ENCODE measurements at regions not wholly inside any gene's neighbourhood (a gene's known extent, or its start where the extent isn't known, plus 50 kb on each side); places are given as distances from the start of the nearest gene placed in this dataset. TPM values are rescaled to one million over a fixed set of nuclear protein-coding genes. Genes with fewer than 3 reads are reported as not detected.

DNA sequence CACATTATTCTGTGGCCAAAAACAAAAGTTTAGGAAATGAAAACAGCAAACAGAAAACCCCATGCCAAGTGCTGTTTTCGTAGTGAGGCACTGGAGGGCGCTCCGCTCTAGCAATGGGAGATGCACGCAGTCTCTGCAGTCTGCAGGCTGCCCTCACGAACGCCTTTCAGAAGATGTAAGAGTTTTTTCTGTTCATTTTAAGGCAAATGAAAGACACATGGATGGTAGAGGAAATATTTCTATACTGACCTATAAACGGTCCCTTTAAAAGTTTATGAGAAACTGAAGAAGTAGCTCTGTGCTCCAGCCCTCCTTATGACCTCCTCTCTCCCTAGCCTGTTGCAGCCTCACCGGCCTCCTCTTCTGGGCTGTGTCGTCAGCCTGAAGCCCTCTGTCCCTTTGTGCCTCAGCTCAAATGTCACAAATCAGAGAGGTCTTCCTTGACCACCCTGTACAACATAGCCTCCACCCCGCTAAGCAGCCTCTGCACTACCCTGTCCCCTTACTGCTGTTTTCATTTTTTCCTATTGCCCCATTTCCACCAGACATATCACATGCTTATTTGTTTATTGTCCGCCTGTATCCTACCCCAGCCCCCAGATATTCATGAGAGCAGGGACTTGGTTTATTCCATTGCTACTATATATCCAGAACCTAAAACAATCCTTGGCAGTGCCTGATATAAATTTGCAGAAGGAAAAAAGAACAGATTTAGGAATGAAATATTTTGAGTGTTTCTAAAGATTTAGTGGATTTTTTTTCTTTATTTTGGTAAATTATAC lies 116.4 kb downstream of the TM9SF2 start:
- no peak for DNase-seq (ENCODE audit: low spot score)
- H3K27me3 Mint-ChIP-seq (ENCODE audit: low read depth), result no peaks in the 10 kb centered on the region
- no peak overlapping the region for H3K27ac Mint-ChIP-seq (ENCODE audit: unreplicated experiment)
- H3K4me3 Mint-ChIP-seq (ENCODE audit: unreplicated experiment), result no peak overlapping the region
- TF ChIP-seq, protein P1, sequence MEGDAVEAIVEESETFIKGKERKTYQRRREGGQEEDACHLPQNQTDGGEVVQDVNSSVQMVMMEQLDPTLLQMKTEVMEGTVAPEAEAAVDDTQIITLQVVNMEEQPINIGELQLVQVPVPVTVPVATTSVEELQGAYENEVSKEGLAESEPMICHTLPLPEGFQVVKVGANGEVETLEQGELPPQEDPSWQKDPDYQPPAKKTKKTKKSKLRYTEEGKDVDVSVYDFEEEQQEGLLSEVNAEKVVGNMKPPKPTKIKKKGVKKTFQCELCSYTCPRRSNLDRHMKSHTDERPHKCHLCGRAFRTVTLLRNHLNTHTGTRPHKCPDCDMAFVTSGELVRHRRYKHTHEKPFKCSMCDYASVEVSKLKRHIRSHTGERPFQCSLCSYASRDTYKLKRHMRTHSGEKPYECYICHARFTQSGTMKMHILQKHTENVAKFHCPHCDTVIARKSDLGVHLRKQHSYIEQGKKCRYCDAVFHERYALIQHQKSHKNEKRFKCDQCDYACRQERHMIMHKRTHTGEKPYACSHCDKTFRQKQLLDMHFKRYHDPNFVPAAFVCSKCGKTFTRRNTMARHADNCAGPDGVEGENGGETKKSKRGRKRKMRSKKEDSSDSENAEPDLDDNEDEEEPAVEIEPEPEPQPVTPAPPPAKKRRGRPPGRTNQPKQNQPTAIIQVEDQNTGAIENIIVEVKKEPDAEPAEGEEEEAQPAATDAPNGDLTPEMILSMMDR (IDR thresholded peaks at IDR 0.05), result peak; percentile 92
- H3K4me1 Mint-ChIP-seq (ENCODE audit: low read depth), result peaks cover 15% of the 10 kb centered on the region
- no peaks in the 10 kb centered on the region for H3K9me3 Mint-ChIP-seq (ENCODE audit: low read depth)
- no peaks in the 10 kb centered on the region for H3K36me3 Mint-ChIP-seq (ENCODE audit: low read depth)

- no peak overlapping the region for H3K4me3 Mint-ChIP-seq (ENCODE audit: unreplicated experiment)
- no peaks in the 10 kb centered on the region for H3K27me3 Mint-ChIP-seq (ENCODE audit: low read depth)
- H3K9me3 Mint-ChIP-seq (ENCODE audit: low read depth), result no peaks in the 10 kb centered on the region
- no peak overlapping the region for H3K27ac Mint-ChIP-seq (ENCODE audit: unreplicated experiment)
- no peaks in the 10 kb centered on the region for H3K36me3 Mint-ChIP-seq (ENCODE audit: low read depth)
- H3K4me1 Mint-ChIP-seq (ENCODE audit: low read depth), result peaks cover 22% of the 10 kb centered on the region
- DNase-seq (ENCODE audit: low spot score), result no peak
- TF ChIP-seq, protein P1 (IDR thresholded peaks at IDR 0.05), result peak; percentile 61
Observed at GRCh38 chr13:99614465-99614885, 113.2 kb downstream of the TM9SF2 start.

Small RNA genes lying in the stretch of these regions (microRNA-seq; reads per million reads assigned to microRNA genes)
- gene MIR4306 (ENCODE audit: borderline number of aligned reads), result not detected
